Endothelial cell of umbilical vein (primary cell): ENCODE measurements at regions not wholly inside any gene's neighbourhood (a gene's known extent, or its start where the extent isn't known, plus 50 kb on each side); places are given as distances from the start of the nearest gene placed in this dataset.
"Not testable (repeated sequence)": the region's sequence is repeated elsewhere in the genome, so short reads cannot be mapped to it uniquely, and the experiment has no call there.

ENCODE experiments used
- CTCF ChIP-seq, 2 donors: IDR thresholded peaks; 1 replicate in 1 of 2; 2 replicates in 1 of 2; pipeline ENCODE4 v1.5.1; 2011; ENCODE audit warnings: low read length in 2 of 2, mild to moderate bottlenecking in 2 of 2, moderate library complexity in 2 of 2, control low read depth in 1 of 2, inconsistent platforms in 1 of 2, low read depth in 1 of 2; ENCODE audit not compliant: insufficient read depth in 1 of 2; ENCODE audit errors: extremely low read depth in 1 of 2
- EZH2 ChIP-seq: IDR thresholded peaks from 2 replicates; pipeline ENCODE4 v1.6.1; 2012; ENCODE audit warnings: borderline replicate concordance, low read depth, mild to moderate bottlenecking, moderate library complexity, low read length, inconsistent platforms; ENCODE audit not compliant: severe bottlenecking
- POLR2A ChIP-seq: IDR thresholded peaks from 2 replicates; pipeline ENCODE4 v1.6.1; 2012; ENCODE audit warnings: low read depth, mild to moderate bottlenecking, control low read depth, low read length
- TF ChIP-seq, protein P1 (sequence below): IDR thresholded peaks from 2 replicates; pipeline ENCODE4 v1.6.1; 2011; ENCODE audit not compliant: insufficient read depth, insufficient read length

- TF ChIP-seq, protein P1, sequence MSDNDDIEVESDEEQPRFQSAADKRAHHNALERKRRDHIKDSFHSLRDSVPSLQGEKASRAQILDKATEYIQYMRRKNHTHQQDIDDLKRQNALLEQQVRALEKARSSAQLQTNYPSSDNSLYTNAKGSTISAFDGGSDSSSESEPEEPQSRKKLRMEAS = not testable (repeated sequence)
- TF ChIP-seq CTCF (IDR thresholded peaks at IDR 0.05; ENCODE audit: extremely low read depth in 1 of 2, insufficient read depth in 1 of 2, low read depth in 1 of 2, low read length in 2 of 2); POLR2A; EZH2: not testable (repeated sequence)
Measured at GRCh38 chr7:73147681-73148080, 61.8 kb upstream of the SPDYE9 start.
